ENCODE measurements at regions not wholly inside any gene's neighbourhood (a gene's known extent, or its start where the extent isn't known, plus 50 kb on each side); places are given as distances from the start of the nearest gene placed in this dataset.

- TF ChIP-seq ZNF646 (CRISPR knock-in tag; IDR thresholded peaks at IDR 0.05) (no peak), ZBTB34 (CRISPR knock-in tag; IDR thresholded peaks at IDR 0.05) (no peak), THAP9 (CRISPR knock-in tag; IDR thresholded peaks at IDR 0.05; ENCODE audit: borderline replicate concordance) (no peak)
These were observed 302.8 kb downstream of the FAT3 start (continued) for GRCh38 chr11:92527467-92527866.
